DMS153 treated with DMSO at 0.1 percent for 48 hours (cell line): ENCODE measurements at regions not wholly inside any gene's neighbourhood (a gene's known extent, or its start where the extent isn't known, plus 50 kb on each side); places are given as distances from the start of the nearest gene placed in this dataset.

Source experiments
- DNase-seq: peaks from one replicate; lab custom pipeline; 2025; ENCODE audit not compliant: unreplicated experiment; lab: John Stamatoyannopoulos, UW

DNA sequence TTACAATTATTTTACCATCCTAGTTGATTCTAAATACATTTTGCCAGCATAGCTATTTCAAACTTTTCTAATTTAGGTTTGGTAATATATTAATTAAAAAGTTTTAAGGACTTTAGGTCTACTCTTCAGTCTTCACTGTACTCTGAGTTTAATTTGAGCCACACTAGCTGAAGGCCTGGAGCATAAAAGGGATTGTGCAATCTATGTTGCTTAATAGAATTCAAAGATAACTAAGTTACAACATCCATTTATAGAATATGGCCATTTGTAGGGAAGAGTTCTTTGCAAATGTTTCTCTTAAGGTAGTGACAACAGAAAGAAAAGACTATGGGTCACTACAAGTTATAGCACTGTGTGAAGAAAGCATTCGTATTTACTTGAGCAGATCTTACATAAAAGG is 702.2 kb upstream of the NRXN1 start:
- DNase-seq = no peak

DNA sequence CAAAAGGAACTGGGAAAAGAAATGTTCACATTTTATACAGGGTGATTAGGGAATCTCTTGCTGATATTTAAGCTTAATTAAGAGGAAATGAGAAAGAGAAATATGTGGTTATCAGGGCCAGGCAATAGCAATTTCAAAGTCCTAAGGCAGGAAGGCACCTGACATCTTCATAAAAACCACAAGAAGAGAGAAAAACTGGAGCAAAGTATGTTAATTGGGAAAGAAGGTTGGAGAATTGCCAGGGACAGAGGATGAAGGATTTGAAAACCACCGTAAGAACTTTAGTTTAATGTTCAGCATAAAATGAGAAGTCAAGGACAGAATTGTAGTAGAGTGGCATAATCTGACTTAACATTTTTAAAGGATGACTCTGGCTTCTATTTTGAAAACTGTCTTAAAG is 691.8 kb upstream of the NRXN1 start:
- DNase-seq = no peak

DNA sequence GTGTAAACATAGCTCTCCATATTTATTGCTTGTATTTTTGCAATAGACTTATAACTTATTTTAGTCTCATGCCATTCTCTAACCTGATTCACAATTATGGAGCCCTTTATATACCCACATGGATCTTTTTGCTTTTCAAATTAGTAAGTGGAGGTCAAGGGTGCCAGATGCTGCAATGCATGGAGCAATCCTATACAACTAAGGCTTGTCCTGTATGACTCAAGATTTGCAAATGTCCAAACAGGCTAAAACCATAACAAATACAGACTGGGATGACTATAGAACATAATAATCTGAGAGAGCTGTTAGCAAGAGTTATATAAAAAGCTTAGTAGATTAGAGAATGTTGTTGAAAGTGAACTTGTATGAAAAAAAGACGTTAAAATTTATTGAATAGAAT is 690.4 kb upstream of the NRXN1 start:
- DNase-seq = no peak

DNA sequence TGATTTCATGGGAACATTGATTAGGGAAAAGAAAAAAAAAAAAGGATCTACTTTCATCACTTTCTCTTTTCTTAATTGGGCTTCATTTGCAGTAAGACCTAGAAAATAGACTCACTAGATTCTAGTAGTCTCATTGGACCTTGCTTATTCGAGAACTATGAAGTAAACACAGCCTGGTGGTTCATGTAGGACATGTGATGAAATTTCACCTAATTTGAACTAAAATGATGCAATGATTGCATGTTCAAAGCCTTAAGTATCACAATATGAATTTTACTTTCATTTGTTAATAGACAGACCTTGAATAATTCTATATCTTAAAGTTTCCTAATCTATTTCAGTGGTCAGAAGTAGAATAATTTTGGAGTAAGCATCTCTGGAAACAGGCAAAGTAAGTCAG is 688.9 kb upstream of the NRXN1 start:
- no peak for DNase-seq

DNA sequence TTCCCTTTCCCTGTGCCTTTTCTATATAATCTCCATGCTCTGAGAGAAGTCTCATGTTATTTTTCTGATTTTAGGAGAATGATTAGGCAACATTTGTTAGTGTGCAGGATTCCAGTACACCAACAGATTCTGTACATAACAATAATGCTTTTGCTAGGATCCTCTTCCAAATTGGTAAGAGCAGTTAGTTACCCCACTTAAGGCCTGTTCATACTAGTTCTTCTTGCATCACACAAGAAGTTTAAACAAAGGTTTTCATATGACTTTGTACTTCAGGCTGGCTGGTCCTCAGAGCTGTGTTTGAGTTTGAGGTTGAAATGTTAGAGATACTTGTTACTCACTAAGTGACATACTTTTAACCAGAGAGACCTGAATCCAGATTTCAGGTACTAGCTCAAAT is 686.9 kb upstream of the NRXN1 start:
- DNase-seq = no peak

DNA sequence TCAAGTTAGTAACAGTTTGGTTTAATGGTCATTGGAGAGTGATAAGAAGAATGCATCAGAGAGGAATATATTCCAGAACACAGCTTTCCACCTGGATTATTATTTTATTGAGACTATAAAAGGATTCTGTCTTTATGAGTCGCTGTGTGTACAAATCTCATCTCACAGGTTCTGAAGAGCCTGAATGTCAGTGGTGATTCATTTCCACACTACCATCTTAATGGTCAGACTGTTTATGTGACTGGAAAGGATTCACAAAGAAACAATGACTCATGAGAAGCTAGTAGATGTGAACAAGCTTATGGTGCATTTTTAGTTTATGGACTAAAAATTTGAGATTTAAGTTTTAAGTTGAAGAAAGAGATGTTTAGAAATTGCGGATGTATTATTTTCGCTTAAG is 685.4 kb upstream of the NRXN1 start:
- DNase-seq = no peak

DNA sequence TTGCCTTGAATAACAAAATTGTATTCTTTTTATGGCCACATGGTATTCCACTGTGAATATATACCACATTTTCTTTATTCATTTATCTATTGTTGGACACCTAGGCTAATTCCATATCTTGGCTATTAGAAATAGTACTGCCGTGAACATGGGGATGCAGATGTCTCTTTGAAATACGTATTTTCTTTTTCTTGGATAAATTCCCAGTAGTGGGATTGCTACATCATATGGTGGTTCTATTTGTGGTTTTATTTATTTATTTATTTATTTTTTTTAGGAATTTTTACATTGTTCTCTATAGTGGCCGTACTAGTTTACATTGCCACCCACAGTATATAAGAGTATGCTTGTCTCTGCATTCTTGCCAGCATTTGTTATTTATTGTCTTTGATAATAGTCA is 679.8 kb upstream of the NRXN1 start:
- DNase-seq = no peak

DNA sequence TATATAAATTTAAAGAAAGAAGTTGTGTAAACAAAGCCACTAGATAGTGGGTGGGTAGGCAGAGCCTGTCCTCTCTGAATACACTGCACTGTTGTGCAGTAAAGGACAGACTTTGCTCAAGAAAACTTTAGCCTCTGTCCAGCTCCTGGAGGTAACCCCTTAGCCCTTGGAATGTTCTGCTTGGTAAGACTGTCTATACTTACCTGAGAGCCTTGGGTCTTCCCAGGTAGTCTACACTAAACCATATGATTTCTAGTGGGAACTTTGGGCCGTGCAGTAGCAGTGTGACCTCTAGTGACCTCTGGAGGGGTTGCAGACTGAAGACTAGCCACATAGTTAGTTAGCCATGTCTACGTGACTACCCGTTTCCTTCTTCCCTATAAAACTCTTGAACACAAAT is 678.3 kb upstream of the NRXN1 start:
- peak; percentile 5 for DNase-seq

DNA sequence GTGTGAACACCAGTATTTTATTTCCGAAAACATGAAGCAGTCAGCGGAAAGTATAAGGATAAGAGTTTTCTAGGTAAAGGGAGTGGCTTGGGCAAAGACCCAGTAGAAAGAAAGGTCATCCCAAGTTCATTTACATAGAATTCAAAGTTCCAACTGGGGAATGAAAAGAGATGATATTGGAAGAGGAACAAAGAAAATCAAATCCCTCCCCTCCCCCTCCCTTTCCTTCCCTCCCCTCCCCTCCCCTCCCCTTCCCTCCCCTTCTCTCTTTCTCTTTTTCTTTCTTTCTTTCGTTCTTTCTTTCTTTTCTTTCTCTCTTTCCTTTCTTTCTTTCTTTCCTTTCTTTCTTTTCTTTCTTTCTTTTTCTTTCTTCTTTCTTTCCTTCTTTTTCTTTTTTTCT is 675.7 kb upstream of the NRXN1 start:
- DNase-seq = no peak

DNA sequence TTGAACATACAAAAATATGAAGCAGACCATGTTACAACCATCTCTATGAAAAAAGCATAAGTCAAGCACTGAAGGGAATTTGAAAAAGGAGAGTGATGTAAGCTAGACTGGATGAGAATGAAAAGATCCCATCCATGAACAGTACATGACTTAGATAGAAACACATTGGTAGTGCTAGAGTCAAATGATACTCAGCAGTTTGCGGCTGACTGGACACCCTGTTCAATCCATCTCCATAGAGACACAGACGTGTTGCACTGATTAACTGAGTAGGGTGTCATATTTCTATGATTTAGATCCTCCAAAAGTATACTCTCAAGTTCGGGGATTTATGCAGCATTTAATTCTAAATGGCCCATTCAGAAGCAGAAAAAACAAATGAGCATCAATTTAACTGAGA is 674.3 kb upstream of the NRXN1 start:
- DNase-seq = no peak

DNA sequence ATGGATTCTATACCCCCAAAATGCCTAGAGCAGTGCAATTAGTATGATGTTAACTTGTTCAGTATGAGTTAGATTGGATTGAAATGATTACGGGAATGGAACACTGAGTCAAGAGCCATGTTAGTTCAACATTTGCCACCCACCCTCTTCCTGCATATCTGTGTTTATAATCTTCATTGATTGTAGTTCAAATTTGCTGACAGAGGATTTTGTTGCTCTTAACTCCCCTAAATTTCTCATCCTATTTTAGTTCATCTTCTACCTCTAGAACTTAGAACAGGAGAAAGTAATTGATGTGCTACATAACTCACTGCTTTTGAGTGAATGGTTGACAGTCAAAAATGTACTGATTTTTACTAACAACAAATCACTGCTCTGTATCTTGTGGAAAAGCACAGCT is 673.5 kb upstream of the NRXN1 start:
- no peak for DNase-seq

DNA sequence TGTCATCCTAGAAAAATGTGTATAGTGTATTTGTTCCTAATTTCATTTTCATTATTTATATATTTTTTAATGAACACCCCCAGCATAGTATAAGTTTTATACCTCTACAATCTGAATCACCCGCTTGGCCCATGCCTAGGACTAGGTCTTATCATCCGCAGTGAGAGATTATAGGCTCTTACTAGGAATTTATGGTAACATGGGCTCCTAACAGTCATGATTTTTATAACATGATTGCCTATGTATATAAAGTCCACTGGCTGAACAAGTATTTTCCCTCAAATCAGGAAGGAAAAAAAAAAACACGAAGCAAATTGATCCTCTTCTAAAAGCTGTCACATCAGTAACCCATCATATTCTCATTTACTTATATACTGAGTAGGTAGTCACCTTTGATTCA is 666.1 kb upstream of the NRXN1 start:
- DNase-seq = no peak

DNA sequence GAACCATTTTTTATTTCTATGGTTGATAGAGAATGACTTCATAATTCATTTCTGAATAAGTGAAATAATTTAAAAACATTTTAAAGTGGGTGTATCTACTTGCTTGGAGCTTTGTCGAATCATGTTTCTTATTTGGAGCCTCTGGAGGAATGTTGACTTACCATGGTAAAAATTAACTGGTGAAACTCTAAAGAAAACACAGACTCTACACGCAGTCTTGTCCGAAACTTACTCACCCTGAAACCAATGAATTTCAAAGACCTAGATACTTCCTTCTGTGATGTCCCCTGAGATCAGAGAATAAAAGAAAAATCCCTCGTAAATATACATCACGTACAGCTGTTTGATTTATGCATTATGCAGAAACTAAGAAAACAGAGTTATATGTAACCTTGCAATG is 665.2 kb upstream of the NRXN1 start:
- no peak for DNase-seq

DNA sequence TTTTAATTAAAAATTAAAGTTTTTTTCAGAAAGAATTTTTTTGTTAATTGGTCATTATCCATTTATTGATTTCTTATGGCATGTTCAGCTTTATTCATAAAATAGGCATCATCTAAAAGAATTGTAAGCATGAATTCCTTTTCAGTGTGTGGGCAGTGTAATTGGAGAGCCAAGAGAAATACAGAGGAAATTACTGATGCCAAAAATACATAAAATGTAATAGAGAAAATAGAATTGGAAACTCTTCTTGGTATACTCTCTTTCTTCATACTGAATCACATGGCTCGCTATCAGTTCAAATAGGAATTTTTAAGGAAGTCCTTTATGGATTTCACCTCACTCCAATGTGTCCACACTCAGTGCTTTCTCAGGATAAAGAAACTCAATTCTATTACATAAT is 663.6 kb upstream of the NRXN1 start:
- DNase-seq = no peak

DNA sequence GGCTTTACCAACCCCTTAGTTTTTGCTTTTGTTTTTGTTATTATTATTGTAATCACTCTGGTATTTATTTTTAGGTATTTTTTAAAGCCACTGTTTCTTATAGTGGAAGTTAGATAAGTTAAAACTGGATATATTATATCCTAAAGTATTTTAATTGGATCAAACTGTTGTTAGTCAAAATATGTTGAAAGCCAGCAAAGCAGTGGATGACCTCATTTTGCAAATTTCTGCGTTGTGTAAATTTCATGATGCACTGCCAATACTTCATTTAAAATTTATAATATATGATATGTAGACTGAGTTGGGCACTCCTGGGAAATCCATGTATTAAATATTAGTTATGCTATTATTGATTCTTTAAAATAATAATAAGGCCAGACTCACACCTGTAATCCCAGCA is 661.7 kb upstream of the NRXN1 start:
- no peak for DNase-seq

DNA sequence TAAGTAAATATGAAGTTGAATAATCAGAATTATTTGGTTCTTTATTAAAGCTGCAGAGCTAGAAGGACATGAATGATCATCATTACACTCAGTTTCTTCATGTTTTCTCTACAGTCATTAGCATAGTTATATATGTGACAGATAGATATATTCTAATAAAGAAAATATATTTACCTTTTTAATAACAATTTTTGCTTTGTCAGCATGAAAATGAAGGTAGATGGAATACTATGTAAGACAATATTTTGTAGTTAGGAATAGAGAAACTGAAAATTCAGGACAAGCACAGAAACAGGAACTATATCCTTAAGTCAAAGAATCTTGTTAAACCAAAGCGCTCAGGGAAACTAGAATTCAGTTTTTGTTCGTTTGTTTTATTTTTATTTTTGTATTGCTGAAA is 649.9 kb upstream of the NRXN1 start:
- no peak for DNase-seq

DNA sequence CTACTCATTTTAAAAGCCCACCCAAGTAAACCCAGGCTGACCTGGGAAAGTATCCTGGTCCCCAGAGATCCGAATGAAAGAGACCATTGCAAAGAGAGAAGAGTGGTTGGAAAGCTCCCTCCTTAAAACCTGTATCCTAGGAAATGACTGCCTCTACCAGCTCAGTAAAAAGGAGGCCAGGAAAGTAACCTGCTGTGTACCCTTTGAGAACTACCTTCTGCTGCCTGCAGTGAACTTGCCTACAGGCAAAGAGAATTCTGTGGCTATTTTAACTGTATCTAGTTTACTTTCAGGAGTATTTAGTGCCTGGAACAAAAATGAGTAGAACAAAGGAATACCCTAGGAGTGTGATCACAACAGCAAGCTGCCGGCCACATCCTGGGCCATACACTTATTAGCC is 641.7 kb upstream of the NRXN1 start:
- no peak for DNase-seq

DNA sequence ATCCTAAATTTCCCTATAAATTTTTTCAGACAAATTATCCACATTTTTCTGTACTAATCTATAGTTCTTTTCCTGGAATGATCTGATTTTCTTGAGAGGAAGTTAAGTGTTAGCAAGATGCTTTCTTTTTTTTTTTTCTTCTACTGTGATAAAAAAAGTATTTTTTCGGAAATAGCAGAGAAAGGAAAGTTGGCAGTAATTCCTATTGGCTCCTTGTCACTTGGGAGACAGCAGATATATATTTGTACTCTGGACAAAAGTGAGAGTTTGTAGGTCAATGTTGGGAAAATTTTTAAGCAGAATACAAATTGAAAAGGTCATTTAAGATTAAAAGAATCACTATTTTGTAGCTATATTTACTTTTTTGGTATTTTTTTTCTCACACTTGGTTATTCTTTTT is 635.7 kb upstream of the NRXN1 start:
- DNase-seq = no peak

DNA sequence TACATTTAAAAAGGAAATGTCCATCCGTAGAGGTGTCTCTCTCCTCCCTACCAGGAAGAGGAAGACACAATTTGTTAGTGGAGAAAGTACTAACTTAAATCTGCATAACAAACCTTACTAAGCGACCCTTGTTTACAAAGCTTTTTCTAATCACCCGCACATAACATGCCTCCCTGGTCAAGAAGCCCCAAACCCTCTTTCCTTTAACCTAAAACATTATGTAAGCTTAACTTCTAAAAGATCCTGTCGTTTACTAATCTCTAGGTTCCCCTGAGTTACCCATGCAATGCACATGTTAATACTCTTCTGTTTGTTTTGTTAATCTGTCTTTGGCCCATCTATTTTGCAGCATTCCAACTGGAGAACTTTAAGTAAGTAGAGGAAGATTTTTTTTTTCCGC is 630.3 kb upstream of the NRXN1 start:
- DNase-seq = no peak

DNA sequence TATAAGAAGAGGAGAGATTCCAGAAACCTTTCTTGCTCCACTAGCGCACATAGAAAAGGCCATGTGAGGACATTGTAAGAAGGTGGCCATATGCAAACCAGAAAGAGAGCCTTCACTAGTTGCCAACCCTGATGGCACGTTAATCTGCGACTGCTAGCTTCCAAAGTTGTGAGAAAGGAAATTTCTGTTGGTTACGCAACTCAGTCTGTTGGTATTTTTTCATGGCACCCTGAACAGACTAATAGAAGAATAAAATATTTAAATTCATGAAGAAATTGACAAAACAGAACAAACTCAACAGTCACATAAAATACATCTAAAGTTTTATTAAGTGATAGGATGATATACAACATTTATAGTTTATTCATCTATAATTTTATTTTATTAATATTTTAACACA is 625.9 kb upstream of the NRXN1 start:
- DNase-seq = no peak

DNA sequence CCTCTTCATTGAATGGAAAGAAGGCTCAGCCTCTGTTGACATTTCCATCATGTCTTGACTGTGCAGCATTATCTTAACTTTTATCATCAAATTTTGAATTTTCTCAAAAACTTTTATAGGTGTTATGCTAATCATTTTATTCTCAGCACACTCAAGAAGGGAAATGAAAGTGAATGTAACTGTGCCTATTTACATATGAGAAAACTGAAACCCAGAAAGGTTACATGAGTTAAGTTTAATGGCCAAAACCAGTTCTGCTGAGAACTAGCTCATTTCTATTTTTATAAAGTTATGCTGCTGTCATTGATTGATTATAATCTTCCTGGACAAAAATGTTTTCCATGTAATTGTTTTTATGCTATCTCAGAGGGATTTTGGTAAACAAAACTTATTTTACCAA is 618.8 kb upstream of the NRXN1 start:
- no peak for DNase-seq

DNA sequence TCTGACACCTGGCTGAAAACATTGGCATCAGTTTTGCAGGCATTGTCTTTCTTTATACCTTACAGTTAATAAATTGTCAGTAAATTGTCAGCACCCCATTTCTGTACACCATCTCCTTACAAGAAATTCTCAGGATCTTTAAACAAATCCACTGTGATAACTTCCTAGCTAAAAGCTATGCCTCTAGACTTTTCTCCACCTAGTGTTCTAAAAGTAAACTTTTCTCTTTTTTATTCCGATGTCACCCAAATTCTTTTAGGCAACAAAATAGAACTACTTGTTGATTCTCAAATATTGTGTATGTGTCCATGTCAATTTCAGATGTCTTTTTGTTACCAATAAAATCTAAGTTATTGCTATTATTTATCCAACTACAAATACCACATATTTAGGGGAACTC is 617.4 kb upstream of the NRXN1 start:
- no peak for DNase-seq

DNA sequence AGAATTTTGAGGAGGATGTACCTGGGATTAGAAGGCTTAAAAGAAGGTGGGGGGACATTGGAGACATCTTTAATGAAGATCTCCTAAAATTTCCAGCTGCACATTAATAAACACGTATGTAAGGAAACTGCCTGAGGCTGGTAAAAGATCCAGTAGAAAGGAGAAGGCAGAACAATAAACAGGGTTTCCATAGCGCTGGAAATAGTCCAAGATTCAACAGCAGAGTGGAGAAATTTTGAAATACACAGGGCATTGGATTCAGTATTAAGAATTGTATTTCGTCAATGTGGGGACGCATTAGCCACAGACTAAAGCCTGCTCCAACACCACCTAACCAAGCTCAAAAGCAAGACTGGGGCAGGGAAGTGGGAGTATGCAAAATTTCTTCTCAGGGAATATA is 606.9 kb upstream of the NRXN1 start:
- DNase-seq = no peak

DNA sequence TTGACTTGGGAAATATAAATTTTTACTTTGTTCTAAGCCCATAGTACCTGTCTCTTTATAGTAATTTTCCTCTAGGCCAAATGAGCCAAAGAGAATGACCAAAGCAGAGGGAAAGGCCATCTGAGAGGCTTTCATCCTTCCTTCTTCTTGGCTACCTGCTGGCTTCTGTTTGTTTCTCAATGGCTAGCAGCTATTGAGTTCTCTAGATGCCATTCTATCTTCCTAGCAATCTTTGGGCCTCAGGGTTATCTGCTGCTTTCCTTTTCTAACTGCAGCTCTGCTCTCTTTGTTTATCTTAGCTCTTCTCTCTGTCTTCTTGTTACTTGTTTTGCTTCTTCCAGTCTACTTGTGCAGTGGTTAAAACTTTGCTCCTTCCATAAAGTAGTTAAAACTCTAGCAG is 601.1 kb upstream of the NRXN1 start:
- DNase-seq = no peak
